GM18867 (cell line): ENCODE measurements at regions not wholly inside any gene's neighbourhood (a gene's known extent, or its start where the extent isn't known, plus 50 kb on each side); places are given as distances from the start of the nearest gene placed in this dataset.
"Not testable (repeated sequence)": the region's sequence is repeated elsewhere in the genome, so short reads cannot be mapped to it uniquely, and the experiment has no call there.

ENCODE experiments used
- ATAC-seq: cut with Tn5 transposase; IDR thresholded peaks from one replicate; pipeline ENCODE4 v1.9.1; 2021; ENCODE audit warnings: mild to moderate bottlenecking, moderate library complexity; ENCODE audit not compliant: unreplicated experiment

DNA sequence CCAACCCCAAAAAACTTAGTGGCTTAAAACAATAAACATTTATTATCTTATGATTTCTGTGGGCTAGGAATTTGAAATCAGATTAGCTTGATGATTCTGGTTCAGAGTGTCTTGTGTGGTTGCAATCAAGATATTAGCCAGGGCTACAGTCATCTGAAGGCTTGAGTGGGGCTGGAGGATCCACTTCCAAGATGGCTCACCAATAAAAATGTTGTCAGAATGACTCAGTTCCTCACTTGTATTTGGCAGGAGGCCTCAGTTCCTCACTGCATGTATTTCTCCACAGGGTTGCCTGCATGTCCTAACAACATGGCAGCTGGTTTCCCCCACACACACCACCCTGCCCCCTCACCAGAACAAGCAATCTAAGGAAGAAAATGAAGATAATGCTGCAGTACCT, 98.2 kb upstream of the NIPBL start:
- ATAC-seq = no peak

DNA sequence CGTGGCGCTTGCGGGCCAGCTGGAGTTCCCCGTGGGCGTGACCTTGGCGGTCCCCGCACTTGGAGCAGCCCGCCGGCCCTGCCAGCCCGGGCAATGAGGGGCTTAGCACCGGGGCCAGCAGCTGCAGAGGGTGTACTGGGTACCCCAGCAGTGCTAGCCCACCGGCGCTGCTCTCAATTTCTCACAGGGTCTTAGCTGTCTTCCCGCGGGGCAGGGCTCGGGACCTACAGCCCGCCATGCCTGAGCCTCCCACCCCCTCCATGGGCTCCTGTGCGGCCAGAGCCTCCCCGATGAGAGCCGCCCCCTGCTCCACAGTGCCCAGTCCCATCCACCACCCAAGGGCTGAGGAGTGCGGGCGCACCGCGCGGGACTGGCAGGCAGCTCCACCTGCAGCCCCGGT, 94.0 kb upstream of the NIPBL start:
- not testable (repeated sequence) for ATAC-seq

- ATAC-seq = no peak
These were observed 90.0 kb upstream of the NIPBL start for GRCh38 chr5:36786448-36787012.

- no peak for ATAC-seq
These were observed 89.0 kb upstream of the NIPBL start for GRCh38 chr5:36787365-36788093.

- ATAC-seq = no peak
These were observed 85.7 kb upstream of the NIPBL start for GRCh38 chr5:36790847-36791246.

GRCh38 chr5:36792560-36793180, 83.9 kb upstream of the NIPBL start:
- no peak for ATAC-seq

DNA sequence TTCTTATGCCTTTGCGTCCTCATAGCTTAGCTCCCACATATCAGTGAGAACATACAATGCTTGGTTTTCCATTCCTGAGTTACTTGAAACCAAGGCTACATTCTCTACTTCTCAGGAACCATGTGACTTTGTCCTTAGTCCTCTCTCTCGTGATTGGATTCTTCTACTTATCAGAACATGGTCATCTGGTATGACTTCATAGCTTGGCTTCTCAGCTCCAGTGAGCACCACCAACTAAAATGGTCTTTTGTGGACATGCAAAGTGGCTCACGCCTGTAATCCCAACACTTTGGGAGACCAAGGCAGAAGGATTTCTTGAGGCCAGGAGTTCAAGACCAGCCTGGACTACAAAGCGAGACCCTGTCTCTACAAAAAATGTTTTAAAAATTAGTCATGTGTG, 81.2 kb upstream of the NIPBL start:
- ATAC-seq = no peak

- ATAC-seq = no peak
These were observed 80.4 kb upstream of the NIPBL start for GRCh38 chr5:36796155-36796554.

DNA sequence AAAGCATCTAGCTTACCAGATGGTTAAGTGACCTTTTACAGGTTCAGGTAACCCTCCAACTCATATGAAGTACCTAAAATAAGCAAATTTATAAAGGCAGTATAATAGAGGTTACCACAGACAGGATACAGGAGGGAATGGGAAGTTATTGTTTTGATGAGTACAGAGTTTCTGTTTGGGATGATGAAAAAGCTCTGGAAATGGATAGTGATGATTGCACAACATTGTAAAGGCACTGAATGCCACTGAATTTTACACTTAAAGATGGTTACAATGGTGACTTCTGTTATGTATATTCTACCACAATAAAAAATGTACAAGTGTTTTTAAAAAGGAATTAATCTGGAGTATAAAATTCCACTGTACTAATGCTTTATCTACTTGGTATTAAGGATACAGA, 75.0 kb upstream of the NIPBL start:
- no peak for ATAC-seq

GRCh38 chr5:36802187-36802586, 74.4 kb upstream of the NIPBL start:
- no peak for ATAC-seq

GRCh38 chr5:36813249-36813648, 63.3 kb upstream of the NIPBL start:
- ATAC-seq = not testable (repeated sequence)

GRCh38 chr5:36815871-36816270, 60.7 kb upstream of the NIPBL start:
- no peak for ATAC-seq

DNA sequence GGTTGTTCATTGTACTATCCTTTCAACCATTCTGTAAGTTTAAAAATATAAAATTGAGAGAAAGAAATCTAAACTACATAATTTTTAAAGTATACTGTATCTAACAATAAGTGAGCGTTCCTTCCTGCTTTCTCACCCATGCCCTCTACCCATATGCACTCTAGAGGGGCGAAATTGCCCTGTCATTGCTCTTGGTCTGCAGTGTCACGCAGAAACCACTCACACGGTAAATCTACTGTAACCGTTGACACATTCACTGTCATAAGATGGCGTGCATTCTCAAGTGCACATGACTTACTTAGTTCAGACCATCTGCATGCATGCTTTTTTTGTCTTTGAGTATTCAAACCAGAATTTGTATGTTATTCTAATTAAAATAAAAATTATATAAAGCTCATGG, 55.7 kb upstream of the NIPBL start:
- ATAC-seq = no peak

DNA sequence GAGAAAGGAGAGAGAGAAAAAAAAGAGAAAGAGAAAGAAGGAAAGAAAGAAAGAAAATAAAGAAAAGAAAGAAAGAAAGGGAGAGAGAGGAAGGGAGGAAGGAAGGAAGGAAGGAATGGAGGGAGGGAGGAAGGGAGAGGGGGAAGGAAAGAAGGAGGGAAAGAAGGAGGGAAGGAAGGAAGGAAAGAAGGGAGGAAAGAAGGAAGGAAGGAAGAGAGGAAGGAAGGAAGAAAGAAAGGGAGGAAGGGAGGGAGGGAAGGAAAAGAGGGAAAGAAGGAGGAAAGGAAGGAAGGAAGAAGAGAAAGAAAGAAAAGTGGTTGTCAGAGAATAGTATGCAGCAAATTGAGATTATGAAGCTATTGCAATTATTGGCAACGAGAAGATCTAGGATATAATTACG, 49.9 kb upstream of the NIPBL start:
- no peak for ATAC-seq
